Central memory CD8-positive, alpha-beta T cell (primary cell): ENCODE measurements at regions not wholly inside any gene's neighbourhood (a gene's known extent, or its start where the extent isn't known, plus 50 kb on each side); places are given as distances from the start of the nearest gene placed in this dataset.

Experiments
- ATAC-seq: fragments of 150-1000 bp; cut with Tn5 transposase; replicated peaks from 2 replicates; pipeline ENCODE4 v1.10.0; 2022; ENCODE audit warnings: mild to moderate bottlenecking, moderate FRiP score, moderate number of reproducible peaks; ENCODE audit not compliant: poor library complexity, severe bottlenecking; ENCODE audit errors: extremely low read depth
- DNase-seq, 2 donors: peaks; one replicate each; pipeline ENCODE4 v3.0.0; 2021; ENCODE audit warnings: low spot score in 2 of 2
- H3K27ac Mint-ChIP-seq: one replicate; pipeline ENCODE4 v1.8.0; 2022; ENCODE audit warnings: low read depth, mild to moderate bottlenecking, moderate library complexity, mixed read lengths
- H3K27me3 Mint-ChIP-seq: one replicate; pipeline ENCODE4 v1.8.0; 2022; ENCODE audit warnings: mixed read lengths
- H3K36me3 Mint-ChIP-seq: one replicate; pipeline ENCODE4 v1.8.0; 2022; ENCODE audit warnings: mild to moderate bottlenecking, moderate library complexity, mixed read lengths; ENCODE audit not compliant: insufficient read depth
- H3K4me1 Mint-ChIP-seq: one replicate; pipeline ENCODE4 v1.8.0; 2022; ENCODE audit warnings: mixed read lengths
- H3K4me3 Mint-ChIP-seq: one replicate; pipeline ENCODE4 v1.8.0; 2022; ENCODE audit warnings: mild to moderate bottlenecking, moderate library complexity, mixed read lengths
- H3K9me3 Mint-ChIP-seq: one replicate; pipeline ENCODE4 v1.8.0; 2022; ENCODE audit warnings: mixed read lengths

GRCh38 chr7:10804770-10805169 lies 168.9 kb upstream of the PHF14 start:
- no peak for DNase-seq
- Mint-ChIP-seq H3K27ac (no peak overlapping the region), H3K36me3 (no peaks in the 10 kb centered on the region), H3K4me3 (no peak overlapping the region), H3K9me3 (peaks cover 11% of the 10 kb centered on the region), H3K27me3 (no peaks in the 10 kb centered on the region), H3K4me1 (no peaks in the 10 kb centered on the region)
- ATAC-seq, result no peak

- no peaks in the 10 kb centered on the region for H3K36me3 Mint-ChIP-seq
- H3K27me3 Mint-ChIP-seq, result no peaks in the 10 kb centered on the region
- no peak overlapping the region for H3K27ac Mint-ChIP-seq
- DNase-seq, result no peak
- H3K9me3 Mint-ChIP-seq, result no peaks in the 10 kb centered on the region
- no peaks in the 10 kb centered on the region for H3K4me1 Mint-ChIP-seq
- H3K4me3 Mint-ChIP-seq, result no peak overlapping the region
- ATAC-seq, result no peak
These were observed 158.1 kb upstream of the PHF14 start for GRCh38 chr7:10815546-10815945.

- DNase-seq, result no peak
- no peak for ATAC-seq
- no peaks in the 10 kb centered on the region for H3K4me1 Mint-ChIP-seq
- no peak overlapping the region for H3K4me3 Mint-ChIP-seq
- no peaks in the 10 kb centered on the region for H3K36me3 Mint-ChIP-seq
- no peak overlapping the region for H3K27ac Mint-ChIP-seq
- no peaks in the 10 kb centered on the region for H3K9me3 Mint-ChIP-seq
- no peaks in the 10 kb centered on the region for H3K27me3 Mint-ChIP-seq
These were observed 152.5 kb upstream of the PHF14 start for GRCh38 chr7:10821156-10821555.

- no peak for DNase-seq
- Mint-ChIP-seq H3K4me3 (no peak overlapping the region), H3K4me1 (no peaks in the 10 kb centered on the region), H3K9me3 (no peaks in the 10 kb centered on the region), H3K27ac (no peak overlapping the region), H3K27me3 (no peaks in the 10 kb centered on the region), H3K36me3 (no peaks in the 10 kb centered on the region)
- ATAC-seq, result no peak
These were observed 149.5 kb upstream of the PHF14 start for GRCh38 chr7:10824154-10824553.

- no peaks in the 10 kb centered on the region for H3K36me3 Mint-ChIP-seq
- no peaks in the 10 kb centered on the region for H3K4me1 Mint-ChIP-seq
- no peaks in the 10 kb centered on the region for H3K9me3 Mint-ChIP-seq
- H3K27ac Mint-ChIP-seq, result no peak overlapping the region
- H3K27me3 Mint-ChIP-seq, result no peaks in the 10 kb centered on the region
- ATAC-seq (no peak), DNase-seq (no peak)
- no peak overlapping the region for H3K4me3 Mint-ChIP-seq
These were observed 135.4 kb upstream of the PHF14 start for GRCh38 chr7:10838228-10838627.

GRCh38 chr7:10845225-10845624 lies 128.4 kb upstream of the PHF14 start:
- Mint-ChIP-seq H3K27me3 (peaks cover 15% of the 10 kb centered on the region), H3K27ac (no peak overlapping the region), H3K9me3 (no peaks in the 10 kb centered on the region), H3K4me3 (no peak overlapping the region), H3K4me1 (no peaks in the 10 kb centered on the region), H3K36me3 (no peaks in the 10 kb centered on the region)
- ATAC-seq, result no peak
- DNase-seq, result no peak

GRCh38 chr7:10855583-10855982 lies 118.1 kb upstream of the PHF14 start:
- DNase-seq (no peak), ATAC-seq (no peak)
- Mint-ChIP-seq H3K9me3 (no peaks in the 10 kb centered on the region), H3K27me3 (no peaks in the 10 kb centered on the region), H3K36me3 (no peaks in the 10 kb centered on the region), H3K4me3 (no peak overlapping the region), H3K27ac (no peak overlapping the region), H3K4me1 (no peaks in the 10 kb centered on the region)

- no peaks in the 10 kb centered on the region for H3K36me3 Mint-ChIP-seq
- H3K4me3 Mint-ChIP-seq, result no peak overlapping the region
- no peak overlapping the region for H3K27ac Mint-ChIP-seq
- H3K9me3 Mint-ChIP-seq, result no peaks in the 10 kb centered on the region
- peaks cover 15% of the 10 kb centered on the region for H3K27me3 Mint-ChIP-seq
- ATAC-seq (no peak), DNase-seq (no peak)
- no peaks in the 10 kb centered on the region for H3K4me1 Mint-ChIP-seq
These were observed 113.2 kb upstream of the PHF14 start for GRCh38 chr7:10860516-10860915.

- DNase-seq (no peak), ATAC-seq (no peak)
- Mint-ChIP-seq H3K4me1 (no peaks in the 10 kb centered on the region), H3K36me3 (no peaks in the 10 kb centered on the region), H3K27me3 (peaks cover 25% of the 10 kb centered on the region), H3K4me3 (no peak overlapping the region), H3K9me3 (no peaks in the 10 kb centered on the region), H3K27ac (no peak overlapping the region)
These were observed 110.2 kb upstream of the PHF14 start for GRCh38 chr7:10863476-10863875.

GRCh38 chr7:10874666-10875065 lies 99.0 kb upstream of the PHF14 start:
- ATAC-seq (no peak), DNase-seq (no peak)
- H3K9me3 Mint-ChIP-seq, result peaks cover 6% of the 10 kb centered on the region
- H3K27ac Mint-ChIP-seq, result no peak overlapping the region
- peaks cover 36% of the 10 kb centered on the region for H3K27me3 Mint-ChIP-seq
- H3K36me3 Mint-ChIP-seq, result peaks cover 4% of the 10 kb centered on the region
- no peaks in the 10 kb centered on the region for H3K4me1 Mint-ChIP-seq
- H3K4me3 Mint-ChIP-seq, result no peak overlapping the region

GRCh38 chr7:10875080-10875479 lies 98.6 kb upstream of the PHF14 start:
- no peak for ATAC-seq
- Mint-ChIP-seq H3K4me1 (no peaks in the 10 kb centered on the region), H3K9me3 (peaks cover 6% of the 10 kb centered on the region), H3K27me3 (peaks cover 36% of the 10 kb centered on the region), H3K36me3 (peaks cover 4% of the 10 kb centered on the region), H3K27ac (no peak overlapping the region), H3K4me3 (no peak overlapping the region)
- no peak for DNase-seq

GRCh38 chr7:10888861-10889260 lies 84.8 kb upstream of the PHF14 start:
- Mint-ChIP-seq H3K27ac (no peak overlapping the region), H3K4me1 (peaks cover 13% of the 10 kb centered on the region), H3K4me3 (peak overlapping the region; percentile 69), H3K27me3 (no peaks in the 10 kb centered on the region), H3K9me3 (no peaks in the 10 kb centered on the region), H3K36me3 (no peaks in the 10 kb centered on the region)
- ATAC-seq (peak; percentile 79), DNase-seq (peak in 1 of 2 donors; percentile 14)

- no peaks in the 10 kb centered on the region for H3K9me3 Mint-ChIP-seq
- ATAC-seq (peak; percentile 82), DNase-seq (no peak)
- no peak overlapping the region for H3K27ac Mint-ChIP-seq
- no peaks in the 10 kb centered on the region for H3K36me3 Mint-ChIP-seq
- peak overlapping the region; percentile 69 for H3K4me3 Mint-ChIP-seq
- no peaks in the 10 kb centered on the region for H3K27me3 Mint-ChIP-seq
- peaks cover 13% of the 10 kb centered on the region for H3K4me1 Mint-ChIP-seq
These were observed 84.3 kb upstream of the PHF14 start for GRCh38 chr7:10889266-10889898.

GRCh38 chr7:10908600-10908999 lies 65.1 kb upstream of the PHF14 start:
- H3K4me1 Mint-ChIP-seq, result no peaks in the 10 kb centered on the region
- DNase-seq (no peak), ATAC-seq (no peak)
- H3K4me3 Mint-ChIP-seq, result no peak overlapping the region
- peaks cover 31% of the 10 kb centered on the region for H3K27me3 Mint-ChIP-seq
- H3K27ac Mint-ChIP-seq, result no peak overlapping the region
- peaks cover 5% of the 10 kb centered on the region for H3K9me3 Mint-ChIP-seq
- peaks cover 2% of the 10 kb centered on the region for H3K36me3 Mint-ChIP-seq
